GM19239 (cell line): ENCODE measurements at regions not wholly inside any gene's neighbourhood (a gene's known extent, or its start where the extent isn't known, plus 50 kb on each side); places are given as distances from the start of the nearest gene placed in this dataset.

ENCODE experiments used
- DNase-seq: peaks from one replicate; pipeline ENCODE4 v3.0.0; 2011; ENCODE audit warnings: low spot score; ENCODE audit not compliant: insufficient read length
- FAIRE-seq: peaks from 2 replicates; lab custom pipeline; 2011; peaks lifted over from hg19 to GRCh38; lab: Jason Lieb, UNC

DNA sequence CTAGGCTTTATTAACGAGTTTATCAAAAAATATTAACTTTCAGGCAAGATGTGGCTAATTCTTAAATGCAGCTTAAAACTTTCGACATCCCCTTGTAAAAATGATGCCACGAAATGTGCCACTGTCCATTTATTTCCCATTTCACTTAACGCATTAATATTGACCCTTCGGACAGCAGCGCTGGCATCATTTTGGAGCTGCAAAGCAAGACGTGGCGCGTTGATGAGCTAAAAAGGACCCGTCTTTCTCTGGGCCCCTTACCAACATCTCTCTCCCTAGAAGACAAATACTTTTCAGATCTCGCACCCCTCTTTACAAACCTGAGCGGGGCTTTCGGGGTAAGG lies 367.9 kb downstream of the MTX2 start:
- DNase-seq (no peak), FAIRE-seq (no peak)

GRCh38 chr2:176637486-176638166 lies 368.4 kb downstream of the MTX2 start:
- peak; percentile 40 for DNase-seq
- FAIRE-seq, result no peak

DNA sequence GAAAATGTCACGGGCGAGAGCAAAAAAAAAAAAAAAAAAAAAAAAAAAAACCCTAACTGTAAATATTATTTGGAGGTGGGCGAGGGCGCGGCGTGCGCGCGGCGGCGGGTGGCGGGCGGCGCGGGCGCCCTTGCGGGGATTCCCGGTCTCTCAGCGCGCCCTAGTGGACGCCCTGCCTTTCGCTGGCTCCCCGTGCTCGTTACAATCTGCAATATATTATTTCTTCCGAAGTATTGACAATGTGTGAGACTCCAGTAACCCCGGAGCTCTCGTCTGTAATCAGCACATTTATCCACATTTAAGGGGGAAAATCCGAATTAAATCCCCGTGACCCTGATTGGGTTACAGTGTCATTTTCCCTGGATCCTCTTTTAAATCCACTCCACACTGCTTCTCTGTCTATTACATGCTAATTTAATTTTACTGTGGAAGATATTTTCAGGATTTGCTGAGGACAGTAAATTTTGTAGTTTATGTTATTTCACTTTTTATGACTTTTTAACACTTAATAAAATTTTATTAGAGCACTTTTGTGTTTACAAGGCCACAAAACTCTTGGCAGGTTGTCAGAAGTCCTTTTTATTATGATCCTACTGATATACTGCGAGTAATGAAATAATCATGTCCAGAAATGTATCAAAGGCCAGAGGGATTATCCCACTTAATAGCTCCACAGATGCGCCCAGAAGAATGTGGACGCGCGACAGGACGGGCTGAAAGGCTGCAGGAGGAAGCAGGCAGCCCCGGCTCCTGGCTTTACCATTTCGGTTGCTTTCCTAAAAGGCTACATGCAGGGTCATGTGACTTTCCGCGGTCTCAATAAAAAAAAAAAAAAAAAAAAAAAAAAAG lies 369.1 kb downstream of the MTX2 start:
- DNase-seq (peak; percentile 72), FAIRE-seq (no peak)

GRCh38 chr2:176639016-176639343 lies 369.7 kb downstream of the MTX2 start:
- FAIRE-seq, result no peak
- no peak for DNase-seq

DNA sequence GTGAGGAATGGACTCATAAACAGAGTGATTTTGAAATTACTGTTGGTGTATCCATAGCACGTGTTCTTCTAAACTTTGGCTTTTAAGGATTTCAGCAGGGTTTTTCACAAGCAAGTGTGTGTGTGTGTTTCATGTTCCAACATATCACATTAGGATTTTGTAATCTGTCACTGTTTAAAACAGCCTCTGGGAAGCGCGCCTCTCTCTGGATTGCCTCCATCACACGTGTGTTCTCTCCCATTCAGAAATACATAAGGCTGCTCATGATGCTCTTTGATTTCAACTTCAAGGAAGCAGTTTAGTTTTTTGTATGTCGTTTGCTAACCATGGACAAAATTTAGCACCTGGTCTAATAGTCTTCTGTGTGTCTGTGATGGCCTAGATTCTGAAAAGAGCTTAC lies 370.4 kb downstream of the MTX2 start:
- FAIRE-seq (no peak), DNase-seq (no peak)

DNA sequence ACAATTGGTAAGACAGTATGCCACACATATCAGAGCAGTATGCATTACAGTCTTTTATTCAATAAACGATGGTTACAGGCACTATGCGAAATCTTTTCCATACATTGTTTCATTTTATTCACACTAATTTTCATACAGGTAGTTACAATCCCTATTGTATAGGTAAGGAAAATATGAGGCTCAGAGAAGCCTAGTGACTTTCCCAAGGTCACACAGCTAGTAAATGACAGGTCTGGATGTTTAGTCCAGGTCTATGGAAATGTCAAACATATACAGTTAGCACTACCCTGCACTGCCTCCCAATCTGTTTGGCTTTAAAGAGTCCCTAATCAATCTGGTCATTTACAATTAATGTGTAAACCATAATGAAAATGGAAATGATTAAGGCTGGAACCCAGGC lies 372.2 kb downstream of the MTX2 start:
- FAIRE-seq (no peak), DNase-seq (no peak)

DNA sequence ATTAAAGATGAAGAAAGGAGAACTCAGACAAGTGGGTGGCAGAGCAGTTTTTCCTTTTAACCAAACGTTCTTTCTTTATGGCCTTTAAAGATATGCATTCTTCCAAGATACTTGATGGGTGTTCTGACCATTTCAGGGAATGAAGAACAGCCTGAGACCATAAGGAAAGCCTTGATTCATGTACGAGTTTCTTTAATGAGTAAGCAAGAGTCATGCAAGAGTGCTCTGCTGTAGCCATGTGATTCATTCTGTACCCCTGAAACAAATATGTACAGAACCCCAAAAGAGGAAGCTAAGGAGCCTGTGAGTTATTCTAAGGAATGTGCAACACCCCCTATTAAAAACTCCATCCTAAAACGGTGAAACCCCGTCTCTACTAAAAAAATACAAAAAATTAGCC lies 372.8 kb downstream of the MTX2 start:
- FAIRE-seq (no peak), DNase-seq (no peak)

- DNase-seq (no peak), FAIRE-seq (no peak)
These were observed 374.4 kb downstream of the MTX2 start for GRCh38 chr2:176643646-176644045.

- DNase-seq (no peak), FAIRE-seq (no peak)
These were observed 376.3 kb downstream of the MTX2 start for GRCh38 chr2:176645494-176645893.

DNA sequence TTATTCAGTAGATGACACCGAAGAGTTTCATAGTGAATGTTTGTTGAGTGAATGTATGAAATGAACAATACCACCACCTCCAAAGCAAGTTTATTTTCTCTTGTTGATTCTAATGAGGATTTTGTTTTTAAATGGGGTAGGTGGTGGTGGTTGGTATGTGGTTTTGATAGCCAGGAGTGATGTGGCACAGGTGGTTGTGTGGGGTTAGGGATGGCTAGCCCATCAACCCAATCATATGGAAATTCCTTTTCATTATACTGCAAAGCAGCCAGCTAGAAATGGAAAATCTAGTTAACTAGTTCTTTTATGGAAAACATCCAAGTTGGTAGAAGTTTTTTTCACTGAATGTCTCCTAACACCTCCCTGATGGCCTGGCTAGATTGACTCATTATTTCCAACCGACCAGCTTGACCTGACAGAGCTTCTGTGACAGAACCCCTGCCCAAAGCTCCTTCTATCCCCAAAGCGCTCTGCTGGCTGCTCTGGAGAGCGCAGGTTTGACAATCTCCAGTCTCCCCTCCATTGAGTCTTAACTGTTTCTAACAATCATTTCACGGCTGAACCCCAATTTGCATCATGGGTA lies 376.9 kb downstream of the MTX2 start:
- DNase-seq (no peak), FAIRE-seq (no peak)

DNA sequence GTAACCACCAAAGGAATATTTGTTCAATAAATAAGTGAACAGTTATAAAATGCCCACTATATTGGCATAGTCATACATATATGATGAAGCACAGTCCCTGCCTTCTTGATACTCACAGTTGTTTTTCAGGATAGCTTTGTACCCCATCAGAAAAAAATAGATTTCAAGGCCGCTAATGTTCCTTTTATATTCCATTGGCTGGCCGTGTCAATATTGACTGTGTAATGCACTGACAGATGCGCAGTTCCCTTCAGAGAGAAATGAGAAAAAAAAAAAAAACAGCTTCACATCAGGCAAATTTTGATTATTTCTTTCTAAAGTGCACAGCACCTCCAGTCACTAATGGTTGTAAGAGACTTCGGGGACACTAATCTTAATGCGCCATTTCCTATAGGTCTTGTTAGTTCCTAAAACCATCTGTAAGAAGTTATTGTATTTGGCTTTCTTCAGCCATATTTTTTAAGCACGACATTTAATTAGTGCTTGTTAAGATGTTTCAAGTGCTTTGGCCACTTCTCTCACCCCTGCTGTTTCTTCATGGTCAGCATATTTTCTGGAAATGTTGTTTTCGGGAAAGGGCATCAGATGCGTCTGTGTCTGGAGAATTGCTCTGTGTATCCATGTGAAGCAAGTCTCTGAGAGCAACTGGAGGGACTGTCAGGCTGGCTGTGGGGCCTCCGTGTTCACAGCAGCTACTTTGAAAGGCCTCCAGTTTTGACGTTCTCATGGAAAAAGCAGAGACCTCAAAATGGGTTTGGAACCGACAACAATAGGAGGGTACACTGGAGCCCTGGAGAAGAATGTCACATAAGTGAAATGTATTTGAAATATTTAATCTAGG lies 378.3 kb downstream of the MTX2 start:
- DNase-seq, result no peak
- no peak for FAIRE-seq

- DNase-seq, result no peak
- no peak for FAIRE-seq
These were observed 379.6 kb downstream of the MTX2 start for GRCh38 chr2:176648700-176649297.

GRCh38 chr2:176650104-176650837 lies 381.0 kb downstream of the MTX2 start:
- FAIRE-seq, result no peak
- DNase-seq, result no peak

DNA sequence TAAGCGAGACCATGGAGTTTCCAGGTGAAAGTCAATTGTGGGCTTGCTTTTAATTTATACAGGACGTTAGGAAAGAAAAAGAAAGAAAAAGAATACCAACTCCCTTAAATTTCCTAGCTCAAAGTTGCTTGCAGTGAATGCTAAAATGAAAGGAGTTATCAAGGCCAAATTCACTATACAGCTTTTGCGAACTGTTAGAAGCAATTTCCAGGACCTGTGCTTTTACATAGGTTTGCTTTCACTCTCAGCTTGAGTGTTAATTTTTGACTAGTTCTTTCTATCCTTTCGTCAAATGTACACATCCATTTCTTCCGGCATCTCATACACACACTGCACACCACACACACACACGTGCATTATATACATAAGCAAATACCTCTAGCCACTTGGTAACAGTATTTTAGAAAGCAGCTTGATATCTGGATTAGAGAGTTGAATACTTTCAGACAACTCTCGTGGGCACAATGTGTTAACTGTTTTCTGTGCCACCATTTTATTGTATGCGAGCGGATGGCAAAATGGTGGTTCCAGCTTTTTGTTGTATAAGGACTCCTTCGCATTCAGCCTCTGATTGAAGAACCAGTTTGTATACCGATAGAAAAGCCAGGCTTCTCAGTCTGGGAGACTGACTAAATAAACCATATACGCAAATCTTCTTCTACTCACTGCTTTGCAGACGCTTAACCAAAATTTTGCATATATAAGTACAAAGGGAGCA lies 381.8 kb downstream of the MTX2 start:
- no peak for FAIRE-seq

DNA sequence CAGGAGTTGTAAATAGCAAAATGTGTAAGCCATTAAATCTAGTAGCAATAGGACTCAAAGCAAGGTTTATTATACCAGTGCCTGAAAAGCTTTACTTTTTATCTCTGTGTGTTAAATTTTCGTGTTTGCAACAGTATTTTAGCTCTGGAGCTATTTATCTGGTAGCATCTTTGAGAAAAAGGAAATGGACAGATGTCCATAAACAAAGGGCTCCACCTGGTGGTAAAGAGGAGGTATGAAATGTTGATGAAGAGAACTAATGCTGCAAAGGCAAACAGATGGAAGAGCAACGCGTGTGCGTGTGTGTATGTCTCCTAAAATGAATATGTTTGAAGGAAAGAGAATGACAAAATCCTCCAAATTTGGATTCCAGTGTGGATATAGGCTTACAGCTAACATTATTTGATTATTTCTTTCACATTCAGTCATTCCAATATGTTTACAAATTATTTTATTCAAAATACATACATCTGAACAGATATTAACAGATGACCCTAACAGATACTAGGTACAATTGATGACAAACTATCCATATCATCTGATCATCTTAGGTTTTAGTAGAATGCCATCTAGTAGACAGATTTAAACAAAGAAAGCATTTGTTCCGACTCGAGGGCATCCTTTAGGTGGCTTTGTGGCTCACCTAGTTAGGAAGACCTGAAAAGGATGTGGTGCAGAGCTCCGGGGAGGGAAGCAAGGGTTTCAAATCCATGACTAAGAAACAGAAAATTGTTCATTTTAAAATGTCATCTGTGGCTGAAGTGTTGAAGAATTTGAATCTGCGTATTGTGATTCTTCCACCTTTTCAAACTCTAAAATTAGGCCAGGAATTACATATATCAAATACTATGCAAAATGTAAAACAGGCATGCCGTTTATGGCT lies 383.3 kb downstream of the MTX2 start:
- DNase-seq (peak; percentile 22), FAIRE-seq (peak; percentile 91)

More for the DNA sequence above, 381.8 kb downstream of the MTX2 start:
- DNase-seq, result no peak

GRCh38 chr2:176653479-176654443 lies 384.5 kb downstream of the MTX2 start:
- peak; percentile 45 for FAIRE-seq
- peak; percentile 13 for DNase-seq
